Ammon's horn (tissue), 1 donor: ENCODE measurements at regions not wholly inside any gene's neighbourhood (a gene's known extent, or its start where the extent isn't known, plus 50 kb on each side); places are given as distances from the start of the nearest gene placed in this dataset.
A peak's percentile ranks its signal among the peaks of the same experiment; 100 is the strongest.

Experiments
- DNase-seq: peaks from one replicate; pipeline ENCODE4 v3.0.0-alpha.2; 2016; ENCODE audit warnings: low spot score

DNA sequence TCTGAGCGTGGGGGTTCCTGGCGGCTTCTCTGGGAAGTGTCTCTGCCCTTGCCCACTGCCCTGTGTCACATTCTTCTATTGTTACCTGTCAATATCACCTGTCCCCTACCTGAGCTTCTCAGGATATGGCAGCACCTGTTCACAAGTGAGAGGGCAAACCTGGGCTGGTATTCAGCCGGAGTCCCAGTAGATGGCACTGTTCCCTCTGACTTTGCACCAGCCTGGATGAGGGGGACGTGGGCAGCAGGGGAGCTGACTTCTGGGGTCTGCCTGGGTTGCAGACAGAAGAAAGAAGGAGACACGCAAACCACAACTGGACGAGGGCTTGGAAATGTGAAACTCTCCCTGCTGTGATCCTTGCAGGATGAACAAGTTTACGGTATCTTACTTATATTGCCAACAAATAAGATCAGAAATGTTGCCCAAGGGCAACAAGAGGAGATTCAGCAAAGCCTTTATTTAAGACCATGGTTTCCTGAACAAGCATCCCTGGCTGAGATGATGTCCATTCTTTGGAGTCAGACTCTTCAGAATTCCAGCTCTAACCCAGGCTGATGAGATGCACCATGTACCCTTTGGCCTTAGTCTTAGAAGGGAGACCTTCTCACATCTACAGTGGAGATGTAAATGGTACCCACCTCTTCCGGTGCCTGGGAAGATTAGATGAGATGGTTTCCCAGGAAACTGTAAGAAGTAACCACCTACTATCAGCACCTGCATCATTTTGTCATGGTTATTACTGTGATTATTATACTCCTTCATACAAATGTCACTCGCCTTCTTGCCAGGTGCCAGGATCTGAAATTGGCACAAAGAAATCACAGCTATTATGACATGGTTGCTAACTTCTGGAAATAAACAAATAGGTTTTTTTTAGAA lies 400.0 kb upstream of the CDH4 start:
- peak; percentile 8 for DNase-seq

DNA sequence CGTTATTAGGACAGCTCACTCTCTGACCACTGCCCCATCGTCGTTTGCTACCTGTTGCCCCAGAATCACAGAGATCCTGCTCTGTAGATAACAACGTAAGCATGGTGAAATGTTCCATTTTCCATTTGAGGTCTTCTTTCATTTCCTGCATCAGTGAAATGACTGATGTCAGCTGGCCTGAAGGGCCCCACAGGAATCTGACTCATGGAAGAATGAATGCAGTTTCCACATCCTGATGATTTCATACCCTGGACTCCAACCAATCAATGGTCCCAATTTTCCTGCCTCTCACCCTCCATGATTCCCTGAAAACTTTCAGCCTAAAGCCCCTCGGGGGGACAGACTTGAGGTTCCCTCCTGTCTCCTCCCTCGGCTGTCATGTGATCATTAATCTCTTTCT lies 394.4 kb upstream of the CDH4 start:
- DNase-seq = no peak

DNA sequence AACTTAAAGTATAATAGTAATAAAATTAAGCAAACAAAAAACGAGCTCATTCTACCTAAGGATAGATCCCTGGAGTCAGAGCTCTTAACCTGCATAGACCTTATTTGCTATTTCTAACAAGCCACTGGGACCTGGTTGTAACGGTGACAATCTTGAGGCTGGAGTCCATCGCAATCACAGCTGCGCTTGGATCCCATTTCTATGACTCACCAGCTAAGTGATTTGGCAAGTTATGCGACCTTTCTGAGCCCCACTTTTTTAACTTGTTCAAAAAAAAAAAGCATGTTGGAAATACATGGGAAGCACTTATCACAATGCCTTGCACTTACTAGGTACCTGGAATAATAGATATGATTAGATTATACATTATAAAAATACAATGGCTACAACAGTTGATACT lies 389.5 kb upstream of the CDH4 start:
- no peak for DNase-seq

DNA sequence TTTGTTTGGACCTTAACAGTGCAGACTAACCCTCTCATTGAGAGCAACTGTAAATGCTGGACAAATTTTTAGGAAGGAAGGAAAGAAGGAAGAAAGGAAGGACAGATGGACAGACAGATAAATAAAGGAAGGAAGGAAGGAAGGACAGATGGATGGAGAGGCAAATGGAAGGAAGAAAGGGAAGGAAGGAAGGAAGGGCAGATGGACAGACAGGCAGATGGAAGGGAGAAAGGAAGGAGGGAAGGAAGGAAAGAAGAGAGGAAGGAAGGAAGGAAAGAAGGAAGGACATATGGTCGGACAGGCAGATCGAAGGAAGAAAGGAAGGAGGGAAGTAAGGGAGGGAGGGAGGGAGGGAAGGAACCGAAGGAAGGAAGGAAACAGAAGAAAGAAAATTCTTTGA lies 388.5 kb upstream of the CDH4 start:
- no peak for DNase-seq

DNA sequence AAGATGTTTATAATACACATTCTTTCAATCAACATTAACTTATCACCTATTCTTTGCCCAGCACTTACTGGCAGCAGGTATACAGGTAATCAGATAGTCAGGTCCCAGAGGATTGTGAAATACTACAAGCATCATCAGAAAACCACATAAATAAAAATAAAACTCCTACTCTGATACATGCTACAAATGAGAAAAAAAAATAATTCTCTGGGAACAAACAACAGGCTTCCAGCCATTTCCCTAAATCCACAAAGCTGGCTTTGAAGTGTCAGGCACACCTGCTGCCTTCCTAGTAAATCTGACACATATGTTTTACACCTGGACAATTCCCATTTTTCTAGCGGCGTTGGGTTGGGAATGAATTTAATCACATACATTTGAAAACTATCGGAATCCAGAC lies 384.5 kb upstream of the CDH4 start:
- no peak for DNase-seq

DNA sequence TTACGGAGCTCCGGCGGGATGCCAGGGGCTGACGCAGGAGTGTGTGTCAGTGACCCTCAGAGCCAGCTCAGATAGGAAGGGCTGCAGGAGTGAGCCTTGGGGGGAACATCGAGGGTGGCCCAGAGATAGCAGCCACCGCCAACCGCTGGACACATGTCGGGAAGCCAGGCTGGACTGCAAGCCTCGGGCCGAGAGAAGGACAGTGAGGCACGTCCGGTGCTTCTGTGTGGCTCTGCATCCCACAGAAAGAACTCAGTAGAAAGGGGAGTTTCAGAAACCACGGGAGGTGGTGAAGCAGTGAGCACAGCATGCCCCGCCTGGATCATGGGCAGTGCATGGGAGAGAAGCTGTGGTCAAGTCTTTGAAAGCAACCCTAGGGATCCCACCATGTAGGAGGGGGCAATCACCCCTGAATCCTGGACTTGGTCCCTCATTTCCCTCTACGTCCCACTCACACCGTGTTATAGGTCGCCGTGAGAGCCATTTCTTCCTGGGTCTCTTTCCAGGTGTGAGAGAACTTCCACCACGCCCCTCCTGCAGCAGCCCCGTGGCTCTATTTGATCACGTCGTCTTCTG lies 383.7 kb upstream of the CDH4 start:
- DNase-seq = no peak

DNA sequence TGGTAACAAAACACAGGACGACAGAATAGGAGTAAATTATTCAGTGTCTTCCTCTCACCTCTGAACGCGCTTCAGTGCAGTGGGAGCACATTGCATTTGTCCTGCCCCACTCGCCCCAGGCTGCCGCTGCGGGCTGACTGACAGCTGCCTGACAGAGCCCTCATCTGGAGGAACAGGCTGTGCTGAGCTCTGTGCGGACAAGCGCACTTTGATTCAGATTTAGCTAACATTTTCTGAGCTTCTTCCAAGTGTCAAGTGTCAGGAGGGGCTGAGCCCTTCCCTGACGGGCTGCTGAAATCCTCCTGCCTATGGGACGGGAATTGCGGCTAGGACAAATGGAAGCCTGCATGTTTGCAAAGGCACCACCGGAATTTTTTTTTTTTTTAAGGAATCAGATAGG lies 383.0 kb upstream of the CDH4 start:
- DNase-seq = no peak

DNA sequence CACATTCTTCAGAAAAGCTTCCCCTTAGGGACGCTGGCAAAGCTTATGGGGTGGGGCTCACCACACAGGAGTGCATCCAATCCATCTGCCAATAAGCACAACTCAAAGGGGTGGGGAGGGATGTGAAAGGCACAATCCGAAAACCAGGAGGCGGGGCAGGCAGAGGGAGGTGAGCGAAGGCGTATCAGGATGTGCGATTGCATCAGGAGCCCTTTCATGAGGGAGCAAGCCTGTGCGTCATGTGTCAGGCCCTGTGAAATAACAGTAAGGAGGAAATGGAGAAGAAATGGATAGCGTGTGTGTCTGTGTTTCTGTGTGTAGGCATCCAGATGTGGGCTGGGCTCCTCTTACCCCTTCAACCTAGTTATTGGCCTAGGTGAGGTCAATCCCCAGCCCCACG lies 382.4 kb upstream of the CDH4 start:
- DNase-seq = no peak

DNA sequence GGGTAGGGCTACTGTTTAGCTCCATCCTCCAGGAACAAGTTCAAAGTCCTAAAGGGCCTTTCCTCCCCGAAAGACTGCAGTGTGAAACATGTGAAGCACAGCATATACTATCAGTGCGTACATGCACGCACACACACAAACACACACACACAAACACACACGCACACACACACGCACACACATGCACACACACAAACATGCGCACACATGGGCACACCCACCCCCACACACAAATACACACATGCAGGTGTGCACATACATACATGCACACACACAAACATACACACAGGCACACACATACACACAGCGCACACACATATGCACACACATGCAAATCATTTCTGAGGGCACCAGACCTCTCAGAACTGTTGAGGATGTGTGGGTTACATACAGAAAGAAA lies 382.0 kb upstream of the CDH4 start:
- no peak for DNase-seq

DNA sequence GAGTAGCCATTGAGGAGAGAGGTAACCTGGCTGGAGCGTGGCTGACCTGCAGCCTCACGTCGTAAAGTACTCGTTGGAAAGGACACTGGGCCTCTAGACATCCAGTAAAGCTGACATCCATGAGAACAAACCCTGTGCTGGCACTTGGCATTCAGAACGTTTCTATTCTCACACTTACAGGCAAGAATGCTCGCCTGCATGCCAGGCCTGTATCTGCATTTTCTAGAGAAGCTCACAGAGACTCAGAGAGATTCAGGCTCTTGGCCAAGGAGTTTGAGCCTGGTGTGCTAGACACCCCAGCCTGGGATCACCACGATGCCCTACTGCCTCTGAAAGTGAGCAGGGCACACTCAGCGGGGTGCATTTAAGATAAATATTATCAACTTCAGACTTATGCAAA lies 379.8 kb upstream of the CDH4 start:
- no peak for DNase-seq

DNA sequence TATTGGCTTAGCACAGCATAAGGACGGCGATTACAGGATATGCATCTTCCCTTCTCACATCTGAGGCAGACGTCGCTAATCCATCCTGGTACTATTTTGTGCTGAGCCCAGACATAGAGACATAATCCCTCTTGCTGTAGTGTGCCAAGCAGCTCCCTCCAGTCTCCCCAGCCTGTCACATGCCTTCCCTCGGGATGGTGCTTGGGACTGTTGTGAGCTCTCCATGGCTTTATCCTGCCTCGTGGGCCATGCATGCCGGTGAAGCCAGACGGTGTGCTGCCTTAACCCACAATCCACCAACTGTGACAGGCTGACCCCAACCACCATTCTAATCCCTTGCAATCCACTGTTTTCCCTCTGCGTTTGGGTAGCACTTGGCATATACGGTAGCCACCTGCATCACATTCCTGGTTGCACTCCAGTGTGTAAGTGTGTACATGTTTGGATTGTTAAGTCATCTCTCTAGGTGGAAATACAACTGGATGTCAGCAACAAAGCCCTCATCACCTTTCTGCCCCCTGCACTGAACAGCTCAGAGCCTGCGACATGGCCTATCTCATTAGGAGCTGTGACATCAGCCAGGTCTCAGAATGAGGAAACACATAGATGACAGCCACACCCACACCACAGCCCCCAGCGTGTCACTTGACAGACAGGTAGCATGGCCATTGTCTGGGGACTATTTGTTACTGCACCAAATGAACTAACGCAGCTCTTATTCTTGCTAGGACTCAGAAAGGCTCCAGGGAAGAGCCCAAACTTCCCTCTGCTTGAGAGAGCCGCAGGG lies 374.8 kb upstream of the CDH4 start:
- DNase-seq = no peak

DNA sequence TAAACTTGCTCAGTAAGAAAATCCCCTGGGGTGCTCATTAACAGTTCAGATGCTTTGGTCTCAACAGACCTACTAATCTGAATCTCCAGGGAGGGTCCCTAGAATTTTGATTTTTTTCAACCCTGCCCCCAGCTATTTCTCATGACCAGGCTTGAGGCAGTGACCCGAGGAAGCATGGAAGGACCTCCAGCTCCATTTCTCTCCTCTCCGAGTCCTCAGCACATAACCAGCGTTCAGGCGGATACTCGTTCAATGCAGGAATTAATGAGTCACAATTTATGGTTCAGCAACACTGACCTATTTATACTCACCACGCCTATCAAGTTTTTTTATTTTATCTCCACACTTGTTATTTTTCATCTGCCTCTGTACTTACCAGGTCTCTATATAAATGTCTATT lies 369.2 kb upstream of the CDH4 start:
- no peak for DNase-seq

DNA sequence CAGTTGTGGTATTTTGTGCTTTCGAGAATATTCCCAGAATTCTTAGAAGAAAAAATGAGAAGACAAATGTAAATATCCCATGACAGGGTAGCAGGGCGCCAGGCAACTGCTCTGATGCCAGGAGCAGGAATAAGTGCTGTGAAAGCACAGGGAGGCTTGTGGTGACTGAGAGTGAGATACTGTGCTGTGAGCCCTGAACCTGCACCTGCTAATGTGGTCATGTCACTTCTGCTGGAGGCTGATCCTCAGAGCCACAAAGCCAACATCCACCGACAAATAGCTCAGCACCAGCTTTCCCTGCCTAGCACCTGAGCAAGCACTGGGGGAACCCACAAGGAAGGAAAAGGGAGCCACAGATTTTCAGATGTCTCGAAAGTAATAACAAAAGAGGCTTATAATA lies 368.6 kb upstream of the CDH4 start:
- DNase-seq = no peak

DNA sequence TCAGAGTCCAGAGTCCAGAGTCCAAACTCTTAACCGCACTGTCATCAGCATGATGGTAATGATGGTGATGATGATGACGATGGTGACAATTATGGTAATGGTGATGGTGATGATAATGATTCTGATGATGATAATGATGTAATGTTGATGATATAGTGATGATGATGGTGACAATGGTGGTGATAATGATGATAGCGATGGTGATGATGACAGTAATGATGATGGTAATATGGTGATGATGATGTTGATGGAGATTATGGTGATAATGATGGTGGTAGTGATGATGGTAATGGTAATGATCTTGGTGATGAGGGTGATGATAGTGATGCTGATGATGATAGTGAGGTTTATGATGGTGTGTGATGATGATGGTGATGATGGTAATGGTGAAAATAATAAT lies 367.8 kb upstream of the CDH4 start:
- no peak for DNase-seq

DNA sequence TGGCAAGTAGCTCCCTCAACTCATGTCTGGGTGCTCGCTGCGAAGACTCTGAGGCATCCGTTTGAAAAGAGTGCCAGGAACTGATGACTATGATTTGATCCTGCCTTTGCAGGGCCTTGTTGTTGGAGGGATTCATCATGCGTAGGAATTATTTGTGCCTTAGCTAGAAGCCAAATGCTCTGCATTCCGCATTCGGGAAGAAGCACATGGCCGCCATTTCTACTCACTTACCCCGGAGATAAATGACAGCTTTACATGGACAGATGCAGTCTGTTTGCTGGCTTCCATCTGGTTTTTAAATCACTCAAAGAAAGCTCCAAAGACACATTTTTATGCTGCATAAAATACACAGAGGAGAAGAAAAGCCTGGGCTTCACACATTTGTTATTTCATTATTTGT lies 363.3 kb upstream of the CDH4 start:
- DNase-seq = peak; percentile 31

DNA sequence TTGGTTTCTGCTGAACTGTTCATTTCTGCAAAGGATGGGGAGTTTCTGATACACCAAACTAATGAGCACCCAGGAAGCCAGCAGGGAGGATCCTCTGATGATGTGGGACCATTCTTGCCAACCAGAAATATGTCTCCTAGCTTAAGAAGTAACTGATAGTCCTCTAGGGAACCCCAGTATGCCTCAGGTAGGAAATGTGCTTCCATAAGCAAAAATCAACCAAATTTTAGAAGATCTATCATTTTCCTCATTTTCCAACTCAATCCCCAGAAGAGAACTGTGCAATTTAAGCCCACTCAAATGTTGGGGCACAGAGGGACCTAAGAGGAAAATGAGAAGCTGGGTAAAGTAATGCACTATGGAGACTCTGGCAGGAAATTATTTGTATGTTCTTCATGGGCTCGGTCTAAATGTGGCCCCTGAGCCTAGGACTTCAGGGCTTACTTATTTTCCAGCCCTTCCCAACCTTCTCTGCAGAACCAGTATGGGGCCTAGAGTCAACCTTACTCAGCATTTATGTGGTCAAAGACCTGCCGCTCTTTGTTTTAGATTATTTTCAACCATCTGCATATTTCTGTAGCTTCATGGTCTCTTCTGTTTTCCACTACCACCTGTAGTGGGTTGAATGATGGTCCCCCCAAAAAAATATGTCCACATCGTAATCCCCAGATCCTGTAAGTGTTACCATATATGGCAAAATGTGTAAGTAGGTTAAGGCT lies 359.8 kb upstream of the CDH4 start:
- no peak for DNase-seq

DNA sequence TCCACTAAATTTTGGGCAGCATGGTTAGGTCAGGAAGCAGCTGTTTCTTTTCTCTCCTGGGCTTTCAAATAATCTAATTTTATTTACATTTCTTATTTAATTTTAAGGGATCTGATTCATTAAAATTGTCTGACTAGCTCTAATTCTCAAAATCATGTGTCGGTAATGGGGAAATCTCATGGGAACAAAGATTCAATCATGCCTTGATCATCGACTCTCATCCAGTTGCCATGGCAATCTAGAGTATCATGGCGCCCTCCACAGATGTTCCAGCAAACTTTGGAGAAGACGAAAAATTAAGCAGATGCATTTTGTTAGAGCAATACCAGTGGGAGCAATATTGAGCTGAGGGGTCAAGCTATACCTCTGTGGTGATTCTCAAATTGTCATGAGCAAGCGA lies 358.0 kb upstream of the CDH4 start:
- no peak for DNase-seq

DNA sequence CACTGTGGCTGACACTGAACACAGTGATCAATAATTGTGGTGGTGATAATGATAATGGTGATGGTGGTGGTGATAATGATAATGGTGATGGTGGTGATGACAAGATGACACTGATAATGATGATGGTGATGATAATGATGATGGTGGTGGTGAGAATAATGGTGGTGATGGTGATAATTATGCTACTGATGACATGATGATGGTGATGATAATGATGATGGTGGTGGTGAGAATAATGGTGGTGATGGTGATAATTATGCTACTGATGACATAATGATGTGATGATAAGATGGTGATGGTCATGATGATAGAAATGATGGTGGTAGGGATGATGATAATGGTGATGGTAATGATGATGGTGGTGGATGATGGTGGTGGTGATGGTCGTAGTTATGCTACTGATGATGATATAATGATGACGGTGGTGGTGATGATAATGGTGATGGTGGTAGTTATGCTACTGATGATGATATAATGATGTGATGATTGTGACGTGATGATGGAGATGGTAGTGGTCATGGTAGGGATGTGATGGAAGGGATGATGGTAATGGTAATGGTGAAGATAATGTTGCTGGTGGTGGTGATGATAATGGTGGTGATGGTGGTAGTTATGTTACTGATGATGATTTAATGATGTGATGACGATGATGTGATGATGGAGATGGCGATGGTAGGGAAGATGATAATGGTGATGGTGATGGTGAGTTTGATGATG lies 356.5 kb upstream of the CDH4 start:
- DNase-seq = no peak

DNA sequence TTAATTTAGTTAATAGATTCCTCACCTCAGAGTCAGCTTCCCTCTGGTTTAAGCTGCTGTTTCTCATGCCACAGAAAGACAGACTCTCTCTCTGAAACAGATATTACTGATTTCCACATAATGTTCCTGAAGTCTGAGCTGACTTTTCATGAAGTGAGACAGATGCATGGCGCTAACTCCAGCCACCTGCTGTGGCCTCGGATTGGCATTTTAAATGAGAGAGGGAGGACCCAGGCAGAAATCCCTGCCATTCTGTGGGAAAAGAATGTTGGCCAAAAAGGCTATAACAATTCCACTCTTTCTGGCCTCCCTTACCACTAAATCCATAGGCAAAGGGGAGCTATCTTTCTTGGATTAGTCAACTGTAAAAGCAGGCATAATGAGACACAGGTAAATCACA lies 354.1 kb upstream of the CDH4 start:
- DNase-seq = no peak

DNA sequence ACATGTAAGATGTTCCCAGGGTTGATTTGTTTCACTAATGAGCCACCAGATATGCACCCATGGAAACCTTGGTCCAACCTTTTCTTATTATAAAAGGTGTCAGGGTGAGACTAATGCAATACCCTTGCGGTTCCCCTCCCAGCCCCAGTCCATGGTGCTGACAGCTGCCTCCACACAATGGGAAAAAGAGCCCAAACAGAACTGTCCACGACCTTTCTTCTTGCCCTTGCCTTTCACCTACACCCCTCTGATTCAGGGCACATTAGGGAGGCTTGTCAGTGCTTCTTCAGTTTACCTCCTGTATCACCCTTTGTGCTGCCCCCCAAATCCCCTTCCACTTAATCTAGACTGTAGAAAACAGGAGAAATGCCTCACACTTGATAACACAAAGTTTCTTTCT lies 352.7 kb upstream of the CDH4 start:
- no peak for DNase-seq

DNA sequence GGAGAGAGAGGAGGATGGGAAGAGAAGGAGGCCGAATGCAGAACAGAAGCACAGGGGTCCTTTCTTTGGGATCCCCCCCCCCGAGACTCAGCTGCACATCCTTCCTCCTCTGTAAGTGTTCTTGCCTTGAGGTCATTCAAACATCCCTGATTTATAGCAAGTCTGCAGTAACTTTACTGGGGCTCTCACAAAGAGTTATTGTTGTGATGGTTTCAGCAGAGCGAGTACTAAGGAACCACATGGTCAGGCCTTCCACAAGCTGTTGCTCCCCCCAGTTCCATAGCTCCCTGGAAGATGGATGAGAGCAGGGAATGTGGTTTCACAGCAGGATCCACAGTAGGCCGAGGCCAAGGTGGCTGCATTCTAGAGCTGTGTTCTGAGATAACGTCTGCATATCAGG lies 351.4 kb upstream of the CDH4 start:
- no peak for DNase-seq

DNA sequence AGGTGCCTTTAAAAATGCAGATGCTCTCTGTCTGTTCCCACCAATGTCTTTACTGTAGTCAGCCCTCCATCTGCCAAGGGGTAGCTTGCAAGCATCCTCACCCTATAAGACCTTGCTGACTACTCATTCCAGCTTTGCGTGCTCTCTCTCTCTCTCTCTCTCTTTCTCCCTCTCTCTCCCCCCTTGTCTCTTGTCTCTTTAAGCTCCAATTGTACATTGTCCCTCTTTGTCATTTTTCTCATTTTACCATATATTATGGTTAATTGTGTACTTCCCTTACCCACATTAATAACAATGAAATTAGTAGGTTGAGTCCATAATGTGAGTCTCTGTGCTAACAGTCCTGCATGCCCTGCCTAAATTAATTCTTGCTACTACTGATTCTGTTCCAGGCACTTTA lies 350.2 kb upstream of the CDH4 start:
- DNase-seq = no peak
